ENCODE measurements at regions not wholly inside any gene's neighbourhood (a gene's known extent, or its start where the extent isn't known, plus 50 kb on each side); places are given as distances from the start of the nearest gene placed in this dataset.

- no peaks in the 10 kb centered on the region for H3K27me3 ChIP-seq
- intact Hi-C loops (cut with DNase I; ENCODE audit: low total_unique reads): no loop called here
- H3K4me3 ChIP-seq: no peak overlapping the region
- no peak for TF ChIP-seq POLR2A (IDR thresholded peaks at IDR 0.05)
- TF ChIP-seq CTCF (IDR thresholded peaks at IDR 0.05): no peak
- H3K27ac ChIP-seq: no peak overlapping the region
- peaks cover 0 to 3% of the 10 kb centered on the region in 2 donors for H3K4me1 ChIP-seq
- no peaks in the 10 kb centered on the region for H3K9me3 ChIP-seq
- no peaks in the 10 kb centered on the region for H3K36me3 ChIP-seq
- no peak for DNase-seq
Observed at GRCh38 chrX:10047133-10047532, 80.0 kb downstream of the CLDN34 start.

- intact Hi-C loops (cut with DNase I; ENCODE audit: low total_unique reads): no loop called here
- no peak for DNase-seq
- H3K27ac ChIP-seq: no peak overlapping the region
Observed at GRCh38 chrX:10047631-10048030, 80.5 kb downstream of the CLDN34 start.

GRCh38 chrX:10048076-10048475 is 80.9 kb downstream of the CLDN34 start:
- TF ChIP-seq CTCF (IDR thresholded peaks at IDR 0.05): no peak
- no peak for TF ChIP-seq POLR2A (IDR thresholded peaks at IDR 0.05)
- no peak for DNase-seq
- Histone ChIP-seq H3K4me3 (no peak overlapping the region), H3K36me3 (no peaks in the 10 kb centered on the region), H3K27ac (no peak overlapping the region), H3K9me3 (no peaks in the 10 kb centered on the region), H3K4me1 (peaks cover 0 to 3% of the 10 kb centered on the region in 2 donors), H3K27me3 (no peaks in the 10 kb centered on the region)
- intact Hi-C loops (cut with DNase I; ENCODE audit: low total_unique reads): no loop called here

More at GRCh38 chrX:10047631-10048030, 80.5 kb downstream of the CLDN34 start:
- Histone ChIP-seq H3K9me3 (no peaks in the 10 kb centered on the region), H3K4me3 (no peak overlapping the region), H3K27me3 (no peaks in the 10 kb centered on the region), H3K36me3 (no peaks in the 10 kb centered on the region), H3K4me1 (peaks cover 0 to 3% of the 10 kb centered on the region in 2 donors)
- no peak for TF ChIP-seq POLR2A (IDR thresholded peaks at IDR 0.05)
- no peak for TF ChIP-seq CTCF (IDR thresholded peaks at IDR 0.05)

GRCh38 chrX:10048707-10049106 is 81.5 kb downstream of the CLDN34 start:
- TF ChIP-seq POLR2A (IDR thresholded peaks at IDR 0.05): no peak
- TF ChIP-seq CTCF (IDR thresholded peaks at IDR 0.05): no peak
- H3K4me1 ChIP-seq: peaks cover 0 to 3% of the 10 kb centered on the region in 2 donors
- intact Hi-C loops (cut with DNase I; ENCODE audit: low total_unique reads): no loop called here

GRCh38 chrX:10049236-10049635 is 82.1 kb downstream of the CLDN34 start:
- H3K36me3 ChIP-seq: no peaks in the 10 kb centered on the region
- H3K4me1 ChIP-seq: peaks cover 0 to 3% of the 10 kb centered on the region in 2 donors
- H3K4me3 ChIP-seq: no peak overlapping the region
- DNase-seq: no peak
- no peaks in the 10 kb centered on the region for H3K27me3 ChIP-seq
- H3K27ac ChIP-seq: no peak overlapping the region
- intact Hi-C loops (cut with DNase I; ENCODE audit: low total_unique reads): no loop called here
- H3K9me3 ChIP-seq: no peaks in the 10 kb centered on the region
- TF ChIP-seq POLR2A (IDR thresholded peaks at IDR 0.05) (no peak), CTCF (IDR thresholded peaks at IDR 0.05) (no peak)

More at GRCh38 chrX:10048707-10049106, 81.5 kb downstream of the CLDN34 start:
- Histone ChIP-seq H3K27ac (no peak overlapping the region), H3K36me3 (no peaks in the 10 kb centered on the region), H3K4me3 (no peak overlapping the region), H3K9me3 (no peaks in the 10 kb centered on the region), H3K27me3 (no peaks in the 10 kb centered on the region)
- DNase-seq: no peak

Measured in uterus (tissue), 3 donors.